Tongue (tissue), 1 donor: ENCODE measurements at regions not wholly inside any gene's neighbourhood (a gene's known extent, or its start where the extent isn't known, plus 50 kb on each side); places are given as distances from the start of the nearest gene placed in this dataset.
A peak's percentile ranks its signal among the peaks of the same experiment; 100 is the strongest.

Source experiments
- DNase-seq: peaks from one replicate; pipeline ENCODE4 v3.0.0-alpha.2; 2015

DNA sequence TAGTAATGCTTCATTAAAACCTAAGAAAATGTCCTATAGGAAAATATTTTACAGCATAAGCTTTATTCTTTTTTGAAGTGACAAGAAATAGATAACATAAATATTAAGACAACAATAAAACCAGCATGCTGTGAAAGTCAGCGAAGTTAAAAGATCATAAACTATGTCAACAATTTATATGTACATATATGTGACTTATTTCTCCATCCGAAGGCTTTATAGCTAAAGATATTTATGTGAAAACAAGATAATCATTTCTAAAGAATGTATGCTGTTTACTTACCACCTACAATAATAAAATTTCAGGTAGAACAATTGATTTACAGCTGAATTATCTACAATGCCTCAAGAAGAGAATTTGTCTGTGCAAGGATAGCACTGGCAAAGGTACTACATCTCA lies 283.4 kb downstream of the CRPPA start:
- DNase-seq = no peak

- no peak for DNase-seq
Measured at GRCh38 chr7:16136896-16137295, 284.4 kb downstream of the CRPPA start.

- DNase-seq = peak; percentile 12
Measured at GRCh38 chr7:16135658-16136057, 285.7 kb downstream of the CRPPA start.

GRCh38 chr7:16130111-16131110 lies 290.9 kb downstream of the CRPPA start:
- peak; percentile 41 for DNase-seq

DNA sequence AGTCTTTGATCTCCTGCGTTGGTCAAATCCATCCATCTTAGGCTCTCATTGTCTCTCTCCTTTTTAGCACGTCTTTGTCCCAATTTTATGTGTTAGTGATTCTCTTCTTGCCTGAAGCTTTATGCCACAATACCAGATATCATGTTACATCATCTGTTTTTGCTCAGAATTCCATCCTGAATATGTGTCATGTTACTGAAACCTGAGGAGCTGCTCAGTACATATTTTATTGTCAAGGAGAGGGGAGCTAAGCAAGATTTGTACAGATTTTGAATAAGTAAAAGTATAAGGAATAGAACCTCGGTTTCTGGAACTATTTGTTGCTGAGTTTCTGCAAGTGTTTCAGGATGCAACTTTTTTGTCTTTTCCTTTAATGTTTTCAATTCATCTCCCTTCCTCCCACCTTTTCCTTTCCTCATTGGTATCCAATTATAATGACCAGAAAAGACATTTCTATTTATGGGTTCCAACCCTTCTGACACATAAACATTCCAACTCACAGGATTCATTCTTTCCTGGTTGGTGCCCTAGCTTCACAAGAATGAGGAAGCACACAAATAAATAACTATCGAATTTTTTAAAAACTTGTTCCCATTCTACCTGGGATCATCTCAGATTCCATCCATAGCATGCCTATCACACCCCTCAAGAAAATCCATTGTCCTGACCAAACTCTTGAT lies 291.8 kb downstream of the CRPPA start:
- peak; percentile 49 for DNase-seq

DNA sequence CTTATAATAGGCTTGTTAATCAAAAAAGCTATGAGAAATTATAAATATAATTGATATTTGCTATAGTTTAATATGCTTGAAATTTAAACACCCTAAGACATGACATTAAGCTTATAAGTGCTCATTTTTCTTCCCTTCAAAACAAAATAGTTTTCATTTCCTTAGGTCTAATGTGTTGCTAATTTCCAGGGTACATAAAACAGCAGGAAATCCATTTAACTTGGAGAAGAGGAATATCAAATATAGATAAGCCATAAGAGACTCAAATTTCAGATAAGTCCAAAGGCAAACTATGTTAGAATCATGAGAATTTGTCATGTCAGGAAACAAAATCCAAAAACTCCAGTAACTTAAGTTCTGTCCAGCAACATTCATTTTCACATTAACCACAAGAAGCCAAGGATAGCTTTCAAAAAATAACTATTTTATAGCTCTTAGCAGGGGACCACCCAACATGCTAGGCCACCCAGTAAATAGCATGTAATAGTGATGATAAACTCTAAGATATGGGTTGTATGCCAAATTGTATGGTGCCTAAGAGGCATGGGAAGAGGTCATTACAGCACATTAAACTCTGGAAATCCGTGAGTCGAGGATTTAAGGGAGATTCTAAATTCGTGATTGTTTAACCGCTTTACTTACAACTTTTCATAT lies 298.1 kb downstream of the CRPPA start:
- DNase-seq = no peak

DNA sequence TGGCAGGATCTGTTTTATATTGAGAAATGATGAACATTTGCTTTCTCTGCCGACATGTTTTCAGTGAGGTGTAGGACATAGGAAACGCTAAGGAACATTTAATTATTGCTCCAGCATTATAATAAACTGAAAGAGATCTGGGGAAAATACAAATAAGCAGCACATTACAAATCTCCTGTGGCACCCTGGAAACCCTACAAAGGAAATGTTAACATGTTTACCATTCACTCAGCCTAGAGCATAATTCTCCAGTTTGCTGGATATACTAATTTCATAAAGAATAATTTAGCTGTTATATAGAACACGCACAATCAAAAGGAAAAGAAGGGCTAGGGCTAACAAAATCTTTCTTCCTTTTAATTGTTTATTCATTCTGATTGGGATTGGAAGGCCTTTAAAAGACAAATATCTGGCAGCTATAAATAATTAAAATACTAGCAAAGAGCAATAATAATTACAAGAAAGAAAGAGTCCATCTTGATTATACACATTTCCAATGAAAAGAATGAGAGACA lies 299.4 kb downstream of the CRPPA start:
- peak; percentile 1 for DNase-seq

DNA sequence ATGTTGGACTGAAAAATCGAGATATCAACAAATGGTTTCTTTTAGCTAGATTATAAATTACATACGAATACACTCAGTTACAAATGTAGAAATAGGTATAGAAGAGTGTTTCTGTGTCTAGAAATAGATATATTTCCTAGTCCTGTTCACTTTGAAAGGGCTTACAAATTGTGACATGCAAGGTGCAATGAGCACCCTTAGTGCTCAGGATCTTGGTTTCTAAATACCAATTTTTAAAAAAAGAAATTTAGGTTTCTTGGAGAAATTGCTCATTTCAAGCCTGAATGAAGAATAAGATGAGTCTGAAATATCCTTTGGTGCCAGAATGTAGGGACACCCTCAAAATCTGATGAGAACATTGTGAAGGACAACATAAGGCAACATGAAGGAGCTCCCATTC lies 306.0 kb downstream of the CRPPA start:
- DNase-seq = no peak

DNA sequence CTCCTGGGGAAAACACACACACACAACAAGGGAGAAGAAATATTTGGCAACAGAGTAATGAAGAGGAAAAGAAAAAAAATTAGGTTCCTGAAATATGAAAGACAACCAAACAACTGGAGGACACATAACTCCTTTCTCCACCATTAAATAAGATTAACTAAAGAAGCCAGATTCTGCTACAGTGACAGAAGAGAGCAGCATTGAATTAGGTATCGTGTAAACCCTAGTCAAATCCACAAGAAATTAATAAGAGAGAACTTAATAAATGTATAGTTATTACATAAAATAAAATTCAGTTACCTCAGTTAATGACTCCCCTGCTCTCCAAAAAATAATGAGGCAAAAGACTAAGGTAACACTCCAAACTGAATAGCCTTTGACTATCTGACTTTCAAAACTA lies 306.7 kb downstream of the CRPPA start:
- no peak for DNase-seq

- DNase-seq = no peak
Measured at GRCh38 chr7:16114071-16114470, 307.3 kb downstream of the CRPPA start.

GRCh38 chr7:16113058-16113457 lies 308.3 kb downstream of the CRPPA start:
- no peak for DNase-seq

DNA sequence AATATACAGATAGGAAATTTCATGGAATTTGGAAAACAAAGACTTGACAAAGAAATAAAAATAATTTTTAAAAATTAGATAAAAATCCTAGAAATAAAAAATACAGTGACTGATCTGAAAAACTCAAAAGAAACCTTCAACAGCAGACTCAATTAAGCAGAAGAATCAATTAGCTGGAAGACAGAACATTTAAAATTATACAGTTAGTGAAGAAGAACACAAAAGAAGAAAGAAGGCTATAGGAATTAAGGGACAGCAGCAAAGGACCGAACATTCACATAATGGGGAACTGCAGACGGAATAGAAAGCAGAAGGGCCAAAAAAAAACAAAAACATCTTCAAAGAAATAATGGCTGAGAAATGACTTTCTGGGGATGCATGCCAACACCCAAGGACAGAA lies 314.5 kb downstream of the CRPPA start:
- no peak for DNase-seq

GRCh38 chr7:16106300-16106699 lies 315.0 kb downstream of the CRPPA start:
- no peak for DNase-seq

DNA sequence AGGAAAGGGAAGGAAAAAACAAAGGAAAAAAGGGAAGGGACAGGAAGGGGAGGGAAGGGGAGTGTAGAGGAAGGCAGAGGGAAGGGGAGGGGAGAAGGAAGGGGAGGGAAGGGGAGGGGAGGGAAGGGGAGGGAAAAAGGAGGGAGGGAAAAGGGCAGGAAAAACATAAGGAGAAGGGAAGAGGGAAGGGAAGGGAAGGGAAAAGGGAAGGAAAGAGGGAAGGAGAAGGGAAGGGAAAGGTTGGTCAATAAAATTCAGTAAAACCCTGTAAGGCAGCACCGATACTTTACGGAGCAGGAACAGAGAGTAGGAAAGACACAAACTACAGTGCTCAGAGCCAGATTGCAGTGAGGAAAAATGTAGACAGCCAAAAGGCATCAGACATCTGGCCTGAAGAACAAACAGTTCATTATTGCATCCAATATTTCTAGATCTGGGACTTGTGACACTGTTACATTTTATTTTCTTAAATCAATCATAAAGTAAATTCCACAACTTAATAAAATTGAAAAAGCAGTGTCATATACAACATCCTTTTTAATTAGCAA lies 322.0 kb downstream of the CRPPA start:
- no peak for DNase-seq

GRCh38 chr7:16098585-16099179 lies 322.7 kb downstream of the CRPPA start:
- no peak for DNase-seq

DNA sequence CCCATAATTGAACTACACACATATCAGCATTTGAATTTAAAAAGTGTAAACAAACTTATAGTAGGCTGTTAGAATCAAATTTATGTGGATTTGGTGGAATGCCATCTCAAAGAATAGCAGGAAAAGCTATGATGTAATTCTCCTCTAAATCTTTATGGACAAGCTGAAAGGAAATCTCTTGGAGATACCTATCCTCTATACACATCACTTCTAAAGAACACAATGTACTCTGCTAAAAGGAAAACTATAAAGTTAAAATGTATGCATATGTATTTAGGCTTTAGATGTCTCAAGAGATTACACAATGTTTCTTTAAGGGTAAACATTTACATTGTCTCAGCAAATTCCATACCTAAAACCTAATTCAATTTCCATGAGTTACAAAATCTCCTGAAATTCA lies 323.3 kb downstream of the CRPPA start:
- no peak for DNase-seq

DNA sequence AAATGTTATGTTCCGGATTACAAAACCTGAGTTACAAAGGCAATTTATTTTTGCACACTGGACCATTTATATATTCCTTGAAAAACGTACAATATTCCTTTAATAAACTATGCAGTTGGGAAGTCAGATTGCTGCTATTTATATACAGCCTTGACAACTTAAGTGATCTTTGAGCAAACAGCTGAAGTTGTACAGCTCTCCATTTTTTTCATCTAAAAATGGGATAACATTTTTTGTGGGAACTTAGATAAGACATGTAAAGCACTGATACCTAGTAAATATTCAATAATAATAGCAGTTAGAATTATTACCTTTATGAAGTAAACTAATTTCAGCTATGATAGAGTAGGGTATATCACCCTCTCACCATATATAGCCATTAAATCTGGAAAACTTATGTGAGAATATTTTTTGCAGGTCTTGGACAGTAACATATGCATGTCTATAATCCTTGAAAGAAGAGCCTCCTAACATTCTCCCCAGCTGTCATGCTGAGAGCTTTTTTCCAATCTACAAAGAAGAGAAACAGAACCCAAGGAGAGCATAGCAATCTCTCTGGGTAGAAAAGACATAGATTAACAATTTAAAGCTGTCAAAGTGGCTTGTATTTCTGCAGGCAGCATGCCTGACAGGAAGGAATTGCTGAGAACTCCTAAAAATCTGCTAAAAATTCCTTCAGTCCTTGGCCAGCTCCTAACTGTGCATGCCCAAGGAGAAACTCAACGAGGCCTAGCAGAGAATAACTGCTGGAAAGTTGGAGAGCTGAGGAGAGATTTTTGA lies 326.0 kb downstream of the CRPPA start:
- peak; percentile 53 for DNase-seq

DNA sequence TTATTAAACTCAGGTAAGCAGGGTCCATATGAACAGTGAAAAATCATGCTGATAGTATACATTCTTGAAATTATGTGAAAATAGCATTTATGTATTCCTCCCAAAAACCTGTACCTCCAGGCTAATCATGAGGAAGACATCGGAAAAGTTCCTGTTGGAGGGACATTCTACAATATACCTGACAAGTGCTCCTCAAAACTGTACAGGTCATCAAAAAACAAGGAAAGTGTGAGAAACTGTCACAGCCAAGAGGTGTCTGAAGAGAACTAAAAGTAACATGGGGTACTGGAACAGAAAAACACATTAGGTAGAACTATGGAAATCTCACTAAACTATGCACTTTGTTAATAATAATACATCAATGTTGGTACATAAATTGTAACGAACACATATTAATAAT lies 326.7 kb downstream of the CRPPA start:
- DNase-seq = no peak

DNA sequence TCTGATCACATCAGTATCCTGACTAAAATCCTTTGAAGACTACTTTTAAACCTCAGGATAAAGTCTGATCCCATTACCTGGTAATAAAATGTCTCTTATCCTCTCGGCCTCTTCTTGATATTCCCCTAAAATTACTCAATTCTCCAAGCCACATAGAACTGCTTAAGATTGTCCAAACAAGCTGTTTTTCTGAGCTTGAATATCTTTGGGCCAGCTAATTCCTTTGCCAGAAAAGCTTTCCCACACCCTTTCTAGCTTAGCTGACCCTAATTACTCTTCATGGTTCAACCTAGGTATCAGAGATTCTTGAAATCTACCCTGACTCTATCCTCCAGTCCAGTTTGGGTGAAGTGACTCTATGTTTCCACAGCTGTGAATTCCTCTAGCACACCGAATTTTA lies 328.6 kb downstream of the CRPPA start:
- no peak for DNase-seq

DNA sequence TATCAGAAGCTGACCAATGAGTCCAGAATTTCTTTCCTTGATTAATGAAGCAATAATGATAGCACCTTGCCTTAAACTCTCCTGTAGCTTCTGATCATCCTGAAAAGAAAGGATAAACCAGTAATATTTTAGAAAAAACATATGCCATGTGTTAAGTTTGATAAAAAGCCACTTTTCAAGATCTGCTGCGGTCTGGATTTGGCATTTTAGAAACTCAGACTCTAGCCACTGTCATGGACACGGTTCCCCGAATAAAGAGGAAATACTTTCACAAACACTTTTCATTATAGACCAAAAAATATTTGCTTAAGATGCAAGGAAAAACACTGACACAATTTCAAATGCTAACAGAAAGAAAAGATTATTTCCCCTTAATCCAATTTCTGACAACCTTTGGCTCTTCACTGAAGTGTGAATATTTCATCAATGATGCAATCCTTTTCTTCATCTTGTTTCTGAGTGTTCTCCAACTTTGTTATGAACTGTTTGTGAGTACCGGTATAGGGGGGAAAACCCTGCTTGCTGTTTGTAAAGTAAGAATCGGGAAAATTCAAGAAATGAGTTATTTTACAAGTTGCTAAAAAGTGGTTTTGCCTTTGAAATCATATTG lies 329.5 kb downstream of the CRPPA start:
- peak; percentile 17 for DNase-seq

- DNase-seq = no peak
Measured at GRCh38 chr7:16089801-16090200, 331.5 kb downstream of the CRPPA start.
